HG02885 (cell line): ENCODE measurements at regions not wholly inside any gene's neighbourhood (a gene's known extent, or its start where the extent isn't known, plus 50 kb on each side); places are given as distances from the start of the nearest gene placed in this dataset.
"Not testable (repeated sequence)": the region's sequence is repeated elsewhere in the genome, so short reads cannot be mapped to it uniquely, and the experiment has no call there.

Source experiments
- ATAC-seq: cut with Tn5 transposase; IDR thresholded peaks from one replicate; pipeline ENCODE4 v1.9.1; 2021; ENCODE audit warnings: mild to moderate bottlenecking; ENCODE audit not compliant: unreplicated experiment, poor library complexity

GRCh38 chr14:105995011-105995710, 468.8 kb downstream of the TMEM121 start:
- not testable (repeated sequence) for ATAC-seq

DNA sequence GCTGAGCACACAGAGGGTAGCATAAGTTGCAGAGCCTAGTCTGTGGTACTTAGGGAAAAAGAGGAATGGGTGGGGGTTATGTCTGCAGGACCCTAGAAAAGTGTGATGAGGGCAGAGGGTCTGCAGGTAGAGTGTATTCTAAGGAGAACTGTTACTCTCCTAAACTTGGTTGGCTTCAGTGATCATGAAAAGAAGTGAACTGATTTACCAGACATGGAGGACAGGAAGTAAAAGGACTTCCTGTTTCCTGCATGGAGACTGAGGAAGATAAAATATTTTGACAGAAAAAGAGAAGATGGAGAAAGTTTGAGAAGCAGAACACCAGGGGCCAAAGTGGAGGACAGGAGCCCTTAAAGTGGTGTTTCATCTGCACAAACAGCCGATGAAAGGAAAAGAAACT, 472.2 kb downstream of the TMEM121 start:
- not testable (repeated sequence) for ATAC-seq

DNA sequence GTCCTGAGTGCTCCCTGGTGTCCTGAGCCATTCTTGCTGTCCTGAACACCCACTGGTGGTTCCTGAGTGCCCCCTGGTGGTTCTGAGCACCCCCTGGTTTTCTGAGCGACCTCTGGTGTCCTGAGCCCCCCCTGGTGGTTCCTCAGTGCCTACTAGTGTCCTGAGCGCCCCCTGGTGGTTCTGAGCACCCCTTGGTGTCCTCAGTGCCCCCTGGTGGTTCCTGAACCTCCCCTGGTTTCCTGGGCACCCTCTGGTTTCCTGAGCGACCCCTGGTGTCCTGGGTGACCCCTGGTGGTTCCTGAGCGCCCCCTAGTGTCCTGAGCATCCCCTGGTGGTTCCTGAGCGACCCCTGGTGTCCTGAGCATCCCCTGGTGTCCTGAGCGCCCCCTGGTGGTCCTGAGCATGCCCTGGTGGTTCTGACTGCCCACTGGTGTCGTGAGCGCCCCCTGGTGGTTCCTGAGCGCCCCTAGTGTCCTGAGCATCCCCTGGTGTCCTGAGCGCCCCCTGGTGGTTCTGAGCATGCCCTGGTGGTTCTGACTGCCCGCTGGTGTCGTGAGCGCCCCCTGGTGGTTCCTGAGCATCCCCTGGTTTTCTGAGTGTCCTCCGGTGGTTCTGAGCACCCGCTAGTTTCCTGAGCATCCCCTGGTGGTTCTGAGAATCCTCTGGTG, 473.1 kb downstream of the TMEM121 start:
- ATAC-seq: no peak

- not testable (repeated sequence) for ATAC-seq
These were observed 473.7 kb downstream of the TMEM121 start for GRCh38 chr14:106000029-106000511.

GRCh38 chr14:106001277-106001676, 474.9 kb downstream of the TMEM121 start:
- not testable (repeated sequence) for ATAC-seq

GRCh38 chr14:106003351-106003750, 477.0 kb downstream of the TMEM121 start:
- ATAC-seq: no peak

DNA sequence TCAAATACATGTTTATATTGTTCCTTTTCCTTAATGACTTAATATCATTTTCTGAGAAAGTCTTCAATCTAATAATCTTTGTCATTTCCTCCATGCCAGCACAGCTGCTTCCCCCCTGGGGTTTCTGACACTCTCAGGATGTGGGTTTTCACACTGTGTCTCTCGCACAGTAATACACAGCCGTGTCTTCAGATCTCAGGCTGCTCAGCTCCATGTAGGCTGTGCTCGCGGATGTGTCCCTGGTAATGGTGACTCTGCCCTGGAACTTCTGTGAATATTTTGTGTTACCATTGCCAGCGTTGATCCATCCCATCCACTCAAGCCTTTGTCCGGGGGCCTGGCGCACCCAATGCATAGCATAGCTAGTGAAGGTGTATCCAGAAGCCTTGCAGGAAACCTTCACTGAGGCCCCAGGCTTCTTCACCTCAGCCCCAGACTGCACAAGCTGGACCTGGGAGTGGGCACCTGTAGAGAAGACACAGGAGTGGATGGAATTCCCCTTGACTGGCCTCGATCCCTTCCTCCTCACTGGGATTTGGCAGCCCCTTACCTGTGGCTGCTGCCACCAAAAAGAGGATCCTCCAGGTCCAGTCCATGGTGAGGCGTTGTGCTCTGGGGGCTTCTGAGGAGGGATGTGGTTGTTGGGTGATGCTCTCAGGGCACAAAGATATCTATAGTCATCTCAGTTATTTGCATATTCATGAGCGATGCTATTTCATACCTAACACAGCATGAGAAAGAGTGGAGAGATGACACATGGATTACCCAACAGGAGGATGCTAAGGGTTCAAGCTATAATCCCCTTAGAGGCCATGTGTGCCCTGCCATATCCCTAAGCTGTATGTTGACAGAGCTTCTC, 478.8 kb downstream of the TMEM121 start:
- ATAC-seq: not testable (repeated sequence)

GRCh38 chr14:106006043-106006442, 479.7 kb downstream of the TMEM121 start:
- not testable (repeated sequence) for ATAC-seq

GRCh38 chr14:106006716-106007115, 480.3 kb downstream of the TMEM121 start:
- not testable (repeated sequence) for ATAC-seq

GRCh38 chr14:106010783-106011182, 484.4 kb downstream of the TMEM121 start:
- no peak for ATAC-seq

GRCh38 chr14:106011631-106012360, 485.4 kb downstream of the TMEM121 start:
- not testable (repeated sequence) for ATAC-seq

- ATAC-seq: not testable (repeated sequence)
These were observed 486.0 kb downstream of the TMEM121 start for GRCh38 chr14:106012361-106012725.

DNA sequence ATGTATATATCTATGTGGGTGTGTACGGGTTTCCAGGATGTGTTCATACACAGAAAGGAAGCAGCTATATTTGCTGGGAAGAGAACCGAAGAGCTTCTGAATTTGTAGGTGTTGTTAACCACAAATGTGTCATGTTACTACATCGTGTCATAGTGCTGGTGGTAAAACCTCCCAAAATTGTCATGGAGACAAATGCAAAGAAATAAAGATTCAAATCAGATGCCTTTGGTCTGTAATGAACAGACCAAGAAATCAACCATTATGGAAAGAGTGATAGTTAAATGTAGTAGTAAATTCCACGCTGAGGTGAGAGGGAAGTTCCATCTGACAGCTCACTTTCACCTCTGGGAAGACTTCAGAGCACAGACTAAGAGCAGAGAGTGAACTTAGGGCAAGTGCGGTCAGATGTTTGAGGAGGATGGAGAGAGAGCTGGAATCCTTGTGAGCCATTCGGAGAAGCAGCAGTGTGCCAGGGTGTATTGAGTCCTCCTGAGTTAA, 487.5 kb downstream of the TMEM121 start:
- no peak for ATAC-seq

GRCh38 chr14:106017952-106018351, 491.6 kb downstream of the TMEM121 start:
- ATAC-seq: not testable (repeated sequence)

GRCh38 chr14:106021832-106022231, 495.4 kb downstream of the TMEM121 start:
- ATAC-seq: no peak

DNA sequence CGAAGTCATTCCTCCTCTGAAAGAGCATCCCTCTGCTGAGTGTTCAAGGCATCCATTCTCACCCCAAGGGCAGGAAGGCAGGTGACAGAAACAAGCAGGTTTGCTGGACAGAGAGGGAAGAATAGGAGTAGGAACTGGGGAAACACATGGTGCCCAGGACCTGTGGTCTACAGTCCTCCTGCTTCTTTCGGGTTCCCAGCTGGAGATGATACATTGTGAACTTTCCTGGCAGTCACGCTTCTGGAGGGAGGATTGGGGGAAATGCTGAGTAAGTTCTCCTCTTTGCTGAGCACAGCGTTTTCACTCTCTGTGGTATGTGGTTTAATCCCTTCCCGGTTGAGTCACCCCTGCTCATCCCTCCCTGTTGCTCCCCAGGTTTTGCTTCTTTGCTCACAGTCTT, 496.3 kb downstream of the TMEM121 start:
- not testable (repeated sequence) for ATAC-seq

- ATAC-seq: no peak
These were observed 497.0 kb downstream of the TMEM121 start for GRCh38 chr14:106023411-106023810.

GRCh38 chr14:106024983-106025604, 498.7 kb downstream of the TMEM121 start:
- no peak for ATAC-seq

DNA sequence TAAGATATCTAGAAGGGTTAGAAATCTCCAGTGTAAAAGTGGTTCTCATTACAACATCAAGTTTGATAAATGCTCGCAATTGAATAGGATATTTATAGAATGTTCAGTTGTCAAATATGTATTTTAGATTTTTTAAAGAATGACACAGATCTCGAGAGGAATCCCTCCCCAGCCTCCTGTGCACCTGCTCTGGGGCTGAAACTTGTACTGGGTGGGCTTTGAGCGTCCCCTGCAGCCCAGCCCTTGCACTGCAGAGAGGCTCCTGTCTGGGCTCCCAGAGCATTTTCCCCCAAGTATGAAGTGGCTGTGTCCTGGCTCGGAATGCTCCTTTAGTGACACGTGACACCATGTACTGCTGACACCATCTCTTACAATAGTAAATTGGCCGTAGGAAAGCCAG, 499.6 kb downstream of the TMEM121 start:
- ATAC-seq: no peak
